Stimulated activated CD4-positive, alpha-beta T cell treated with anti-CD3 and anti-CD28 coated beads, Interleukin-4, amount 100 ng/mL, for 24 hours (primary cell): ENCODE measurements at regions not wholly inside any gene's neighbourhood (a gene's known extent, or its start where the extent isn't known, plus 50 kb on each side); places are given as distances from the start of the nearest gene placed in this dataset.
"Not testable (repeated sequence)": the region's sequence is repeated elsewhere in the genome, so short reads cannot be mapped to it uniquely, and the experiment has no call there.

Source experiments
- DNase-seq: peaks from one replicate; pipeline ENCODE4 v3.0.0-alpha.2; 2020

DNA sequence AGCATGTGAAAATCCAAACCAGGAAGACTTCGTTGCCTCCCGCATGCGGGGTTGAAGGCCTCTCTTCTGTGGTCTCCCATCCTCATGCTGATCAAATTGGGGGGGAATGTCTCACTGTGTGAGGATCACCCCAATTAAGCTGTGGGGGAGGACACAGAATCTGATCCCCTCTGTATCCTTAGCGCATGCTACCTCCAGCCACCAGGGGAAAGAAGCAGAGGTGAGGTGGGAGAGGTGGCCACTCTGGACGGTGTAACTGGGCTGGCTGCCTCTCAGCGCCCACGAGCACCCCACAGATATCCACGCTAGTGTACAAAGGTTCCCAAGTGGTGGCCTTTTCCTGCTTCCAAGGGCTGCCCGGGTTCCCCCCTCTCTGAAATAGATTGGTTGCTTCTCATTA lies 177.6 kb upstream of the PLGLB1 start:
- DNase-seq = not testable (repeated sequence)

DNA sequence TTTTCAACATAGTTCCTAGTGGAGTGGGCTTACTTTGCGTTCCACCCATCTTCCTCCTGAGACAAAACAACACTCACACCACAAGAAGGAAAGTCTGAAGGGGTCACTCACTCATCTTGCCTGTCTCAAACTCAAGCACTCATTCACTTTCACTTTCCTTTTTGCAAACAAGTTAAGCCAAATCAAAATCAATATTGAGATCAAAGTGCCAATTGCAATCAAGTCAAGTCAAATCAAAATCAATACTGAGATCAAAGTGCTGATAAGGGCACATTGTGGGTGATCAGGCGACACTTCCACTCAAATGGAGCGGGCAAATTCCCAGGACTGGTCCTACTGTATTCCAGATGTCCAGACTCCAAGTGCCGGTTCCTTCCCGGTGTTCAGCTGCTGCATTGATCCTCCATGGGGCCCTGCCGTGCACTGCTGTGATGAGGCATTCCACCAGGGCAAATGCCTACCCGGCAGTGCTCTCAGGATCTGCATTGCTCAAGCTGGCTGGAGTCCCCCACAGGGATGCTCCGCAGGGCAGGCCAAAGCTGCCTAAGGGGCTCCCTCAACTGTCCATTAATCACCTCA lies 183.0 kb upstream of the PLGLB1 start:
- not testable (repeated sequence) for DNase-seq

DNA sequence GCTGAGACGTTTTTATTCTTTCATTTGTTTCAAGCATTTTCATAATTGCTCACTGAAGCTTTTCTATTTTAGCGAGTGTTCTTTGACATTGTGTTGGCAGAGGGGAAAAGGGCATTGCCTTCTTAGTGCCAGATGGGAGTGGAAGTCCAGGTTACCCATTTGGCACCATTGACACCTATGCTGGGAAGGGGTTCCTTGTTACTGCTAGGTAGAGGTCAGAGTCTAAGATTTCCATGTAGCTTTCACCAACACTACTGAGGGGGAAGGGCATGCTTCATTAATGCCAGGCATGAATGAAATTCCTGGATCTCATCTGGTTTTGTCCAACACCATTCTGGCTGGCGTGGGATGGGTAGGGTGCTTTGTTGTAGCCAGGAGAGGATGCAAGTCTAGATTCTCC lies 191.3 kb upstream of the PLGLB1 start:
- DNase-seq = not testable (repeated sequence)

DNA sequence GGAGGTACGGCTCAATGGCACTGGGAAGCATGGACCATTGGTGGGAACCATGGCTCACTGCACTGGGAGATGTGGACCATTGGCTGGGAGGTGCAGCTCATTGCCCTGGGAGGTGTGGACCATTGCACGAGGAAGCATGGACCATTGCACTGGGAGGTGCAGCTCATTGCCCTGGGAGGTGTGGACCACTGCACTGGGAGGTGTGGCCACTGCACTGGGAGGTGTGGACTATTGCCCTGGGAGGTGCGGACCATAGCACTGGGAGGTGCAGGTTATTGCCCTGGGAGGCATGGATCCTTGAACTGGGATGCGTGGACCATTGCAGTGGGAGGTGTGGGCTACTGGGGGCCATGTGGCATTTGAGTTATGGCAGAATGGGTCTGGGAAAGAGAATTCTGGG lies 195.4 kb upstream of the PLGLB1 start:
- not testable (repeated sequence) for DNase-seq

DNA sequence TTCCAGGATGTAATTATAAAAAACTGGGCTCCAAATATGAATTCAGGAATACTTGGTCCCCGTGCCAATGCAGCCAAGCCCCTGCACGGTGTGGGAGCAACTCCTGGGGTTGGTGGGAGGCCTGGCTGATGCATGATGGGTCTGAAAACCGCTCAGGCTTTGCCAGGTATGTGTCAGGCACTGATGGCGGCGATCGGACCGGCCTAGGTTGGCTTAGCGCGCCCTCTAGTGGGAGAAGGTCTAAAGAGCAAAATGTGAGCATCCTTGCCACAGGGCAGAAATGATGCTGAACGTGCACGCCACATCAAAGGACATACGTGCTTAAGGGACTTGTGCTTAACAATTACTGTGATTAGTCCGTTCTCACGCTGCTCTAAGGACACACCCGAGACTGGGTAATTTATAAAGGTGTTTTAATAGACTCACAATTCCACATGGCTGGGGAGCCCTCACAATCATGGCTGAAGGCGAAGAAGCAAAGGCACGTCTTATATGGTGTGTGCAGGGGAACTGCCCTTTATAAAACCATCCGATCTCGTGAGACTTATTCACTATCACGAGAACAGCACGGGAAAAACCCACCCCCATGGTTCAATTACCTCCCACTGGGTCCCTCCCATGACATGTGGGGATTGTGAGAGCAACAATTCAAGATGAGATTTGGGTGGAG lies 196.2 kb upstream of the PLGLB1 start:
- DNase-seq = peak; percentile 91

DNA sequence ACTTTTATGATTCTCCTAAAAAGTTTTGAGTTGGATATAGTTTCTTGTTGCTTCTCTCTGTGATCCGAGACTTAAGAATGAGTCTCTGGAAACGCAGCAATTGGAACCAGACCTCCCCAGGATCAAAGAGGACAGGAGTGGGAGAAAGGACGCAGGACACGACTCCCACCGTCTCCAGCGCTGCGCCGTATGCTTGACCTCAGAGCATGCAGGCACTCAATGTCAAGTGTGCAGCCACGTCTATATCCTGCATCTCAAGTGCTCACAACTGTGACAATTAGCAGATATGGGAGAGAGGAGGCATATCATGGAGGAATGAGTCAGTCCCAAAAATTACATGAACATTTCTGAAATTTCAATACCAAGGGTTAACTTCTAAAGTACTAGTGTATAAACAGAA lies 199.0 kb upstream of the PLGLB1 start:
- DNase-seq = not testable (repeated sequence)

DNA sequence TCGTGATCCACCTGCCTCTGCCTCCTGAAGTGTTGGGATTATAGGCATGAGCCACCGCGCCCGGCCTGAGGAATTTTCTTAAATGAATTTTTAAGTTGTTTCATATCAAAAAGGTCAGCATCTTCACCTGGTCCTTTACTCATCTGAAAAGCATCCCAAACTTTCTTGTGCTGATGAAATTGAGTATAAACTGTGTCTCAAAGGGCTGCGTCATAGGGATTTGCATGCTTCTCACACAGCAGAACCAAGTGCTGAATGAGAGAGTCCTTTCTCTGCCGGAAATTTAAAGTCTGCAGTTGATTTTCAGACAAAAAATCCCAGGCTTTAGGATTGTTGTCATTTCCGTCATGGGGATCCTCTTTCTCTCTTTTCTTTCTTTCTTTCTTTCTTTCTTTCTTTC lies 200.5 kb upstream of the PLGLB1 start:
- not testable (repeated sequence) for DNase-seq

DNA sequence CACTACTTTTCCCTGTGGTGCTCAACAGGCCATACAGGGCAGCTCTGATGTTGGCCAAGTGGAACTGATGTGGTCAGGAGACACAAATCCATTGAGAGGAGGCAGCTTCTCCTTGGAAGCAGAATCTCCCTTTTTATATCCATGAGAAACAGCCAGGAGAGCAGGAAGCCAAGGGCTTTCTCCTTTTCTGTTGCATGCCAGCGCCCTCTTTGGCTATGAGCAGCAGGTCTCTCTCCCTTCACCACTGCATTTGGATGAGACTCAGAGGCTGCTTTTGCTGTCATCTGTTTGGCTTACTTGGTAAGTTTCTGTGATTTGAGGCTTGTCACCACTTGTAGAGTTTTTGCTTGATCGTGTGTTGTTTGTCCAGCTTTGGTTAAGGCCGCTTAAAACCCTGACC lies 202.2 kb upstream of the PLGLB1 start:
- not testable (repeated sequence) for DNase-seq

DNA sequence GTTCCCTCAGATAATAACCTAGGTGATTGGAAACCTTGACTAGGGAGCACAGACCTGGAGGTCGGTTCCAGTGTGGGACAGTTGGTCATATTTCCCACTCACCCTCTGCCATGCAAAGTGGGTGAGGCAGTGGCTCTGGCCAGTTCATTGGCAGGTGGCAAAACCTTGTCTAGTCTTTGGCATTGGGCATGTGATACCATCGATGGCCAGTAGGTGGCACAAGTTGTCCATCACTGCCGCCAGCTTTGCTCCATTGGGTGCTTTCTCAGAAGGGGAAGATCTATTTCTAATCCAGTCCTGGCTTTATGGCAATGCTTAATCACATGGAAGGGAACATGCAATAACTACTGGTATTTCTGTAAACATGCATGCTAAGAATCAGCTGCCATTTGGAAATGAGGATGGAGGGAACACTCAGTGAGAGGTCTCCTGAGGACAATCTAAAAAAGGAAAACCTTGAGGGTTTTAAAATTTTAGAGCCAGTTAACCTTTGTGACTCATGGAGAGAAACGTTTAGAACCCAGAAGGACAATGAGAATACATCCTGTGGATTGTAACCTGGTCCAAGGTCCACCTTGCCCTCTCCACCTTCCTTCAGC lies 207.5 kb upstream of the PLGLB1 start:
- DNase-seq = not testable (repeated sequence)

DNA sequence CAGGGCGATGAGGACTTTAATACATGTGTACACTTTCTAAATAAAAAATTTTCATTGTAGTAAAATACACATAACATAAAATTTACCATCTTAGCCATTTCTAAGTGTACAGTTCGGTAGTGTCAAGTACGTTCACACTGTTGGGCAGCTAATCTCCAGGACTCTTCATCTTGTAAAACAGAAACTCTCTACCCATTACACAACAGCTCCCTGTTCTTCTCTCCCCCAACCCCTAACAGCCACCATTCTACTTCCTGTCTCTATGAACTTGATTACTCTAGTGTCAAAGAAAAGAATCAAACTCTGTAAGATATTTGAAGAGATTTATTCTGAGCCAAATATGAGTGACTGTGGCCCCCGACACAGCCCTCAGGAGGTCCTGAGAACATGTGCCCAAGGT lies 208.3 kb upstream of the PLGLB1 start:
- not testable (repeated sequence) for DNase-seq

DNA sequence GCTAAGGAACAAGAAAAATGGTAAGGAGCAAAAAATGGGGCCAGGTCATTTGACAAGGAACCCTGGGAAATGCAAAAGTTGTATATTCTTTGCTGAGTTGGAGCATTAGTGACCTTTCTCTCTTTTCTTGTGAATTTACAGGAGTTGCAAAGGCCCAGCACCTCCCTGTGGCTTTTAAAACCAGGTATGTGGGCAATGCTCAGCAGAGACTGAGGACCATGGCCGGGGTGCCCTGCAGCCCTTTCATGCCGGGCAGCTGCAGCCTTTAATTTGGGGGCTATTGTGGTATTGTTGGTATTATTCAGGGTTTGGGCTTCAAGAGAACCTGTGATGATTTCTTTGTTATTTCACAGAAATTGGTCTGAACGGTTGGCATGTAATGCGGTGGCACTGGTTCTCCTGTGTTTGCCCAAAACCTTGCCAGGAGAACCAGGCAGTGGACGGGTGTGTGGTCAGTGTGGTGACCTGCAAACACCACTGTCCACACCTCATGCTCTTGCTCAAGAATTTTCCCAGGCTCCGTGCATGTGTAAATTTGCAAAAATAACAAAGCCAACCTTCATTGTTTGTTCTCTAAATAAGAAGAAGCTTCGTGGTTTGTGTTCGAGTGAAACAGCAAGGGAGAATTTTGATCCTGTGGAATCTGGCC lies 213.8 kb upstream of the PLGLB1 start:
- DNase-seq = not testable (repeated sequence)

DNA sequence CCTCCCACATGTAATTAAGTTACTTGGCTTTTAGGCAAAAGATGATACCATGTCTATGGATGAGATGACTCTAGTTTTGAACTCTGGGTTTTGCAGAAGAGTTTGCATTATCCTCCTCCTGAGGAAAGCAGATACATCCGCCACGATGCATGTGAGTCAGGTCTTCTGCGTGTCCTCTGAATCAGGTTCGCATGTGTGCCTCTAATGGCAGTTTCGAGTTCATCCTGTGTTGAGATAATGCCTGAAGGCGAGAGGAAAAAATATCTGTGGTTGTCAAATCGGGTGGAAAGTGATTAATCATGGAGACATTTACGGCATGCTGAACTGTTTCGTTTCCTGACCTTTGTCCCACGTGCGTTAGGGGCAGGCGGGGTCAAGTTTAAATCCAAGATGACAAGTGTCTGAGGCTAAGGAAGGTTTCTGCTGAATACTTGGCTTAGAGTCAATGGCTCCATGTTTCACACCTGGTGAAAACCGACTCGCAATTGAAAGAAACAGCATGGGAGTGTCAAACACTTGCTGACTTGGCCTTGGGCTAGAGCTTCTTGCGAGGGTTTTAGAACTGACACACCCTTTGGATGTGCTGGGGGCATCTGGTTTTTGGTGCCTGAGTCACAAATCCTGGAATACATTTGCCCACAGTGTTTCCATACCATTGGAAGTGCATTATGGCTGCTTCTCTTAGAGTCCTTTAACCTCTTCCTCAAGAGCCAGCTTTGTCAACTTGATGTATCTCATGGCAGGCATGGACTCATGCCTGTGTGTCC lies 216.1 kb upstream of the PLGLB1 start:
- peak; percentile 45 for DNase-seq

DNA sequence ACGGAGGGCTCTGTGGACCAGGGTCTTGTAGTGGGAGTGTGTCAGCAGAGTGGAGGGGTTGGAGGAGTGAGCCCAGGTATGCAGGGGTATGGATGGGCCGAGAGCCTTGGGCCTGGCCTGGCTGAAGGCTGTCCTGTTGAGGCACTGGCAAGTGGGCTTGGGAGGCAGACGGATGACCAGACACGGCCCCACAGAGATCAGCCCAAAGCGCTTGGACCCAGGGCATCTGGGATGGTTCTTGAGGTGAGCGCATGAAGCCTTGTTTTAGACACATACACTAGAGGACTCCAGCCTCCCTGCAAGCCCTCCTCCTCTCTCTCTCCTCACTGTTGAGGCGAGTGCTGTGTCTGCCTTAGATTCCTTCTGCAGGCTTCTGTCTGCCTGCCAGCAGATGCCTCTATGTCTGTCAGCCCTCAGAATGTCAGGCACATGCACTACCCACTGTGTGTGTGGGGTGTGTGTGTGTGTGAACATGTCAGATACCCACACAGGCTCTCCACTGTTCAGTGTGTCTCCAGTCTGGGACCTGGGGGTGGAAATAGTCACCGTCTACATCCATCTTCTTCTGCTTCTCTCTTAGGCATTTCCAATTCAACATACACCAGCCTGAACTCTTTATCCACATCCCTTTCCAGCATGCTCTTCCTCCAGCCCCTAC lies 218.0 kb upstream of the PLGLB1 start:
- not testable (repeated sequence) for DNase-seq

DNA sequence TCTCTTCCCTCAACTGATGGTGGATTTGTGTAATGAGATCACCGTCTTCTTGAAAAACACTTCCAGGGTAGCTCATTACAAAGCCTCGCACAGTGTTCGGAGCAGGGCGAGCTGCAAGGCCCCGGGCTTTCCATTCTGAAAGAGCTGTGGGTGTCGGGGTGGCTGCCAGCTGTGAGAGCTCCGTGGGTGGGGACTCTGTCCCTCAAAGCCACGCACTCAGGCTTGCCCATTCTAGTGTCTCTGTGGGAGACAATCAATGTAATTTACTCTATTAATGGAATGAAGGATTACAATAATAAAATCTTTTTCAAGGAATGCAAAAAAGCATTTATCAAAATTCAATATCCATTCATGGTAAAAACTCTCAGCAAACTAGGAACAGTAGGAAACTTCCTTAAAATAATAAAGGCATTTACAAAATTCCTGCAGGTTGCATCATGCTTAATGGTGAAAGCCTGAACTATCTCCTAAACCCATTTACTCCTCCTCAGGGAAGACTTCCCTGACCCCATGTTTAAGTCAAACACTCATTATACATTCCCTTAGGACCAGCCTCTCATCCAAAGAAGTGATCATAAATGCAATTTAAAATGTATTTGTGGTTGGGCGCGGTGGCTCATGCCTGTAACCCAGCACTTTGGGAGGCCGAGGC lies 224.5 kb upstream of the PLGLB1 start:
- peak; percentile 29 for DNase-seq

DNA sequence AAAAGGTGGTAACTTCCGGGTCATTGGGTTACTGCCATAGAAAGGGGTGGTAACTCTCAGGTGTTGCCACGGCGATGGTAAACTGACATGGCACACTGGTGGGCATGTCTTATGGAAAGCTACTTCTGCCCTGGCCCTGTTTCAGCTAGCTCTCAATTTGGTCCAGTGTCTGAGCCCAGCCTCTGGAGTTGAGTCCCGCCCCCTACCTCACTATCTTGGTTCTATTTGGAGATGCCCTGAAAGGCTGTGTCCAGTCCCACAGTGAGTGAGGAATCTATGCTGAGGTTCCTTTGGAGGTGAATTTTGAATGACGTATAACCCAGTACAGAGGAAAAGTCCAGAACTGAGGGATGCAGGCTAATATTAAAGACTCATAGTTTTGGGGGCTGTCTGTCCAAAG lies 230.4 kb upstream of the PLGLB1 start:
- DNase-seq = not testable (repeated sequence)

DNA sequence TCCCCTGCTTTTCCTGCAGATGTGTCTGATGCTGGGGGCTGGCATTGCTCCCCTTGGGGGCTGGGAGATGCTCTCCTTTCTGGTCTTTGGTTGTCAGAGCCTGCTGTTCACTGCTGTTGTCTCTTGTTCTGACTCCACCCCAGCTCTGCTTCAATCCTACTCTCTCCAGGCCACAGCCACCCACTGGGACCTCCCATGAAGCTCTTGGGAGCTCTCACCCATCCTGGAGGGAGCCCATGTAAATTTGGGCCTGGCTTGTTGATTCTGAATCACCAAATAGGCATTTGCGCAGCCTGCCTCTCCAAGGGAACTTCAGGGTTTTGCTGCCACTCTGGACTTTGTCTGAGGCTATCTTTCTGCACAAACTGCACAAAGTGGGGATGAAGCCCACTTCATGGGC lies 232.9 kb upstream of the PLGLB1 start:
- not testable (repeated sequence) for DNase-seq

DNA sequence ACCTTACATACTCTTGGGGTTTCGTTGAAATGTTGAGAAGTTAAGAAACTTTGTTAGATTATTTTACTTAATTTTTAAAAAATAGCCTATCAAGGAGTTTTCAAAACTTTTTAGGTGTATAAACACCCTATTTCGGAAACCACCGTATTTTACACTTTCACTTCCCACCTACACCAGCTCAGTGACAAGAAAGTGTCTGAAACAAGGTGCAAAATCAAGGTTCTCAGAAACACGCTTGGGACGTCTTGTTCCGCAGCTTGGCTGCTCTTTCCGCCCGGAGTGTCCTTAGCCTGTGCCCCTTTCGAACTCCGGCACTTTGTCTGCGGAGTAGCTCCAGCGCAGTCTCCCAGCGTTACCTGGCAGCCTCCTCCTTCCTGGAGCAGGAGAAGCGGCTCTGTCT lies 233.8 kb upstream of the PLGLB1 start:
- not testable (repeated sequence) for DNase-seq

DNA sequence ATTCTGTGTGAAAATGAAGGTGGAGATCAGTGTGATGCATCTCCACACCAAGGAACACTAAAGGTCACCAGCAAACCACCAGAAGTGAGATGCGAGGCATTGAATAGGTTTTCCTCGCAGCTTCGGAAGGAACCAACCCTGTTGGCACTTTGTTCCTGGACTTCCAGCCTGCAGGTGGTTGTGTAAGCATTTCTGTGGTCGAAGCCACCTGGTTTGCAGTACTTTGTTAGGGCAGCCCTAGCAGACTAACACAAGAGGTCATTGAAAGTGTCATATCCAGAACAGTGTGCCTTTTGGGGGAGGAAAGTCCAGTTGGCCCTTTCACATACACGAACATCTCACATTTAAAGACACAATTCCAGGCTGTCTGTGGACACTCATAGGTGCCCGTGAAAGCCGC lies 237.2 kb upstream of the PLGLB1 start:
- not testable (repeated sequence) for DNase-seq

DNA sequence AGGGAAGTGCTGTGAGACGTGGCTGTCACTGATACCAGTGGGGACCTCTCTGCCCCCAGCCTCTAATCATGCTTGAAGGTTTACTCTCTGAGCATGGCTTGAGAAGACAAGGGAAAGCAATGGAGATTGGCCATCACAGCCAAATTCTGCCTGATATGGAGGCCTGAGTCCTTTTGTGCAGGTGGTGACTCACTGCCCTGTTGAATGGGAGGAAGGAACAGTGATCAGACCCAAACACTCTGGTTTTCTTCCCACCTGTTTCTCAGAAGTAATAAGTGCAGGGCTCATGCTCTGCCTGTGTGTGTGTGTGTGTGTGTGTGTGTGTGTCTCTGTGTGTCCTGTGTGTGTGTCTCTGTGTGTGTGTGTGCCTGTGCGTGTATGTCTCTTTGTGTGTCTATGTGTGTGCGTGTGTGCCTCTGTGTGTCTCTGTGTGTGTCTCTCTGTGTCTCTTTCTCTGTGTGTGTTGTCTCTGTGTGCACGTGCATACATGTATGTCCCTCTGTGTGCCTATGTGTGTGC lies 240.6 kb upstream of the PLGLB1 start:
- DNase-seq = not testable (repeated sequence)

DNA sequence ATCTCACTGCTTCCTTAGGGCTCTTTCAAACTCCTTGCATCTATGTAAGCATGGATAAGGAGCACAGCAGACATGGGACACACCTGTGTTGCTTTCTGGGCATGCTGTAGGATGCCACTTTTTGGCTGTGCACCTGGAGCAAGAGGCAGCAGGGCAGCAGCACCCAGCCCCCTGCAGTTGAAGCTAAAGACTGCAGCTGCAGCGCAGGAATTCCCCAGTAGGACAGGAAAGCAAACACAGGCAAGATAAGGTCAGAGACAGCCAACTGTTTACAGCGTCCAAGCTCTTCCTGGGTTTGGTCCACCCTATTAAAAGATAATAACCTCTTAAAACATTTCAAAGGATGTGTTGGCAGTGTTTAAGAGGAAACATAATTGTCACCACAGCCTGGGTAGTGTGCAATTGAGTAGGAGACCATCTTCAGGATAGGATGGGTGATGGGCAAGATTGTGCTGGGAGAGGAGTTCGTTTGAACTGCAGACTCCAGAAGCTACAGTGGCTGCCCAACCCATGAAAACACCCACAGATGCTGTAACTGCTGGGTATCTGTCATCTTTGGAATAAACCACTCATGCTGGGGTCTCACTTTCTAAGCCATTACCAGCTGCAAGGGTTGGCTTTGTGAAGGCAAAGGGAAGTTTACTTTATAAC lies 242.3 kb upstream of the PLGLB1 start:
- DNase-seq = not testable (repeated sequence)

DNA sequence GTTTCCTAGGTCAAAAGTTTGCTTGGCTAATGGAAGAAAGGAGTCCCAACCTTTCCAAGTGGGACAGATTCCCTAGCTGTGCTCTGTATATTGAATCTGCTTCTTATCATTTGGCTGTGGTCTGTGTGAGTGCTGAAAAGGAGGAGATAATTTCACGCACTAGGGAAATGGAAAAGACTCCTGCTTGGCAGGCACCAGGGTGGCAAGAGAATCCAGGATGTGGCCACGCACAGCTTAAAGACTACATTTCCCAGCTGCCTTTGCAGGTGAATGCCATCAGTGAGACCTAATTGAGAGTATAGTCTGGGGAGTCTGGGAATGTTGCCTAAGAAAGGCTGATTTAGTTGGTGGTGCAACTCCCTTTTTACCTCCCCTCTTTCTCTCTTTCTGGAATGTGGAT lies 253.5 kb upstream of the PLGLB1 start:
- not testable (repeated sequence) for DNase-seq
